SU-DHL-6 (cell line): ENCODE measurements at regions not wholly inside any gene's neighbourhood (a gene's known extent, or its start where the extent isn't known, plus 50 kb on each side); places are given as distances from the start of the nearest gene placed in this dataset.
A peak's percentile ranks its signal among the peaks of the same experiment; 100 is the strongest.
"Not testable (repeated sequence)": the region's sequence is repeated elsewhere in the genome, so short reads cannot be mapped to it uniquely, and the experiment has no call there.

Experiments used
- H2AFZ ChIP-seq: fragments of 200-600 bp; sonication (generic); 2 replicates; pipeline ENCODE4 v1.6.1; 2014; ENCODE audit warnings: low read depth, mild to moderate bottlenecking, moderate library complexity, mixed read lengths, antibody characterized with exemption, low read length; ENCODE audit not compliant: severe bottlenecking
- H3F3A ChIP-seq: fragments of 200-600 bp; shearing (Covaris generic); 2 replicates; pipeline ENCODE4 v1.6.0; 2016; ENCODE audit warnings: antibody characterized with exemption, mild to moderate bottlenecking; ENCODE audit not compliant: insufficient read depth
- H3K27ac ChIP-seq: fragments of 200-600 bp; sonication (generic); 2 replicates; pipeline ENCODE4 v1.5.1; 2016; ENCODE audit warnings: low read depth, mild to moderate bottlenecking, low read length, moderate library complexity, mixed read lengths
- H3K27me3 ChIP-seq: fragments of 200-600 bp; sonication (generic), shearing (Covaris generic); 2 replicates; pipeline ENCODE4 v1.6.0; 2014; ENCODE audit warnings: mild to moderate bottlenecking, low read length
- H3K36me3 ChIP-seq: fragments of 200-600 bp; sonication (generic); 2 replicates; pipeline ENCODE4 v1.6.1; 2014; ENCODE audit warnings: mild to moderate bottlenecking, low read length, mixed read lengths
- H3K4me2 ChIP-seq: fragments of 300-600, 200-600 bp; shearing (Covaris generic), sonication (generic); 2 replicates; pipeline ENCODE4 v1.6.0; 2014; ENCODE audit warnings: low read length, low read depth, mild to moderate bottlenecking; ENCODE audit not compliant: poor library complexity, severe bottlenecking
- H3K4me3 ChIP-seq: fragments of 200-600 bp; sonication (generic); 2 replicates; pipeline ENCODE4 v1.5.1; 2014; ENCODE audit warnings: antibody characterized with exemption, low read length, mild to moderate bottlenecking, mixed read lengths; ENCODE audit not compliant: insufficient read depth, poor library complexity, severe bottlenecking
- H3K79me2 ChIP-seq: fragments of 200-600 bp; sonication (generic); 2 replicates; pipeline ENCODE4 v1.6.1; 2014; ENCODE audit warnings: mild to moderate bottlenecking, low read length, moderate library complexity; ENCODE audit not compliant: insufficient read depth
- H3K9ac ChIP-seq: fragments of 200-600 bp; sonication (generic); 2 replicates; pipeline ENCODE4 v1.7.0; 2014; ENCODE audit warnings: mild to moderate bottlenecking, low read length
- H3K9me2 ChIP-seq: fragments of 200-600 bp; sonication (generic); replicated peaks from 2 replicates; pipeline ENCODE4 v1.6.1; 2014; ENCODE audit warnings: low read length; ENCODE audit not compliant: insufficient read depth
- H3K9me3 ChIP-seq: fragments of 200-600 bp; sonication (generic); 2 replicates; pipeline ENCODE4 v1.6.1; 2014; ENCODE audit warnings: low read length, mixed read lengths; ENCODE audit not compliant: insufficient read depth
- H4K20me1 ChIP-seq: fragments of 200-600 bp; sonication (generic); 2 replicates; pipeline ENCODE4 v1.6.1; 2014; ENCODE audit warnings: low read depth, mild to moderate bottlenecking, antibody characterized with exemption, low read length, moderate library complexity, mixed read lengths
- CTCF ChIP-seq: fragments of 200-600 bp; sonication (generic); IDR thresholded peaks from one replicate; pipeline ENCODE4 v1.5.1; 2017; ENCODE audit warnings: antibody characterized with exemption, mild to moderate bottlenecking, low read length, moderate library complexity; ENCODE audit not compliant: insufficient read depth, poor library complexity, severe bottlenecking
- EZH2phosphoT487 ChIP-seq: fragments of 200-600 bp; sonication (generic), shearing (Covaris generic); conservative IDR thresholded peaks from 2 replicates; pipeline ENCODE4 v1.6.1; 2018; ENCODE audit warnings: mild to moderate bottlenecking, antibody characterized with exemption, low read length, moderate library complexity, mixed read lengths

- Histone ChIP-seq H3K4me2 (no peak overlapping the region), H3K79me2 (no peaks in the 10 kb centered on the region), H3K36me3 (no peaks in the 10 kb centered on the region), H3K9me2 (no peaks in the 10 kb centered on the region), H3K9me3 (peaks cover 24% of the 10 kb centered on the region; the same call in 1 of the 2 replicates), H3K4me3 (no peak overlapping the region), H2AFZ (no peak overlapping the region), H4K20me1 (no peaks in the 10 kb centered on the region), H3F3A (no peaks in the 10 kb centered on the region), H3K27ac (no peak overlapping the region), H3K9ac (no peak overlapping the region), H3K27me3 (no peaks in the 10 kb centered on the region)
- TF ChIP-seq EZH2phosphoT487 (no peak), CTCF (no peak)
Observed at GRCh38 chr2:132282911-132283310, 121.2 kb upstream of the ANKRD30BL start.

GRCh38 chr2:132286289-132286911, 124.6 kb upstream of the ANKRD30BL start:
- H2AFZ ChIP-seq, H3K36me3 ChIP-seq, H3K9me3 ChIP-seq: not testable (repeated sequence)

GRCh38 chr2:132287910-132288309, 126.2 kb upstream of the ANKRD30BL start:
- H3K36me3 ChIP-seq, H4K20me1 ChIP-seq, H3K27ac ChIP-seq: not testable (repeated sequence)

More at GRCh38 chr2:132286289-132286911, 124.6 kb upstream of the ANKRD30BL start:
- not testable (repeated sequence) for H4K20me1 ChIP-seq, H3K4me2 ChIP-seq, H3K9ac ChIP-seq, H3K9me2 ChIP-seq, H3K27me3 ChIP-seq, H3K4me3 ChIP-seq, H3F3A ChIP-seq, H3K27ac ChIP-seq, H3K79me2 ChIP-seq

GRCh38 chr2:132289138-132289537, 127.4 kb upstream of the ANKRD30BL start:
- not testable (repeated sequence) for H3K9ac ChIP-seq, H3F3A ChIP-seq, H3K4me2 ChIP-seq, H3K4me3 ChIP-seq, H3K9me3 ChIP-seq, H3K79me2 ChIP-seq, H2AFZ ChIP-seq, H3K36me3 ChIP-seq, H3K27me3 ChIP-seq, H4K20me1 ChIP-seq, H3K27ac ChIP-seq, H3K9me2 ChIP-seq

More at GRCh38 chr2:132287910-132288309, 126.2 kb upstream of the ANKRD30BL start:
- H3F3A ChIP-seq, H3K27me3 ChIP-seq, H3K4me2 ChIP-seq, H3K4me3 ChIP-seq, H2AFZ ChIP-seq, H3K9me2 ChIP-seq, H3K9ac ChIP-seq, H3K79me2 ChIP-seq, H3K9me3 ChIP-seq: not testable (repeated sequence)

- not testable (repeated sequence) for H3K9me2 ChIP-seq, H3F3A ChIP-seq, H3K36me3 ChIP-seq, H3K27me3 ChIP-seq, H3K4me3 ChIP-seq, H3K9ac ChIP-seq, H3K9me3 ChIP-seq, H2AFZ ChIP-seq, H4K20me1 ChIP-seq, H3K27ac ChIP-seq, H3K79me2 ChIP-seq, H3K4me2 ChIP-seq
Observed at GRCh38 chr2:132289812-132290211, 126.8 kb upstream of the GPR39 start.

GRCh38 chr2:132300592-132301378, 115.8 kb upstream of the GPR39 start:
- H3K27me3 ChIP-seq, H3F3A ChIP-seq, H3K36me3 ChIP-seq, H3K79me2 ChIP-seq, H4K20me1 ChIP-seq, H3K9me3 ChIP-seq, H3K27ac ChIP-seq, H3K9me2 ChIP-seq: not testable (repeated sequence)
- peak overlapping the region; percentile 57 for H3K4me2 ChIP-seq
- peak overlapping the region; percentile 18 for H3K4me3 ChIP-seq
- peak overlapping the region; percentile 33; the same call in 1 of the 2 replicates for H3K9ac ChIP-seq
- H2AFZ ChIP-seq, result peak overlapping the region; percentile 64

GRCh38 chr2:132304661-132305380, 111.8 kb upstream of the GPR39 start:
- not testable (repeated sequence) for H3K9me2 ChIP-seq, H4K20me1 ChIP-seq, H3K9me3 ChIP-seq, H3K36me3 ChIP-seq, H3K4me2 ChIP-seq, H3K4me3 ChIP-seq, H3K79me2 ChIP-seq, H3F3A ChIP-seq, H2AFZ ChIP-seq, H3K27ac ChIP-seq, H3K9ac ChIP-seq, H3K27me3 ChIP-seq
